CD14-positive monocyte (primary cell): ENCODE measurements at regions not wholly inside any gene's neighbourhood (a gene's known extent, or its start where the extent isn't known, plus 50 kb on each side); places are given as distances from the start of the nearest gene placed in this dataset.

Source experiments
- DNase-seq, 3 donors: peaks; one replicate each; pipeline ENCODE4 v3.0.0-alpha.2; 2011 to 2022
- H2AFZ ChIP-seq: 2 replicates; pipeline ENCODE4 v1.6.0; 2012; ENCODE audit warnings: mild to moderate bottlenecking, low read depth, low read length, inconsistent platforms; ENCODE audit not compliant: insufficient read depth, poor library complexity, severe bottlenecking
- H3K27ac ChIP-seq, 2 donors: 1 replicate in 1 of 2; 2 replicates in 1 of 2; pipeline ENCODE4 v1.5.1; 2012 to 2013; ENCODE audit warnings: low read length in 2 of 2, control low read depth in 1 of 2, inconsistent platforms in 1 of 2, low read depth in 1 of 2, mild to moderate bottlenecking in 1 of 2
- H3K27me3 ChIP-seq, 2 donors: one replicate each; pipeline versions ENCODE4 v1.6.0 to v1.6.1; 2011 to 2013; ENCODE audit warnings: low read length in 2 of 2; ENCODE audit not compliant: control insufficient read depth in 2 of 2, insufficient read depth in 2 of 2
- H3K36me3 ChIP-seq, 2 donors: replicated peaks in 1 of 2; 1 replicate in 1 of 2; 2 replicates in 1 of 2; pipeline versions ENCODE4 v1.5.1 to v1.6.1; 2012 to 2013; ENCODE audit warnings: low read length in 2 of 2, control low read depth in 1 of 2, inconsistent platforms in 1 of 2, mild to moderate bottlenecking in 1 of 2; ENCODE audit not compliant: insufficient read depth in 2 of 2, control insufficient read depth in 1 of 2
- H3K4me1 ChIP-seq, 2 donors: 1 replicate in 1 of 2; 2 replicates in 1 of 2; pipeline versions ENCODE4 v1.5.1 to v1.6.1; 2012 to 2013; ENCODE audit warnings: low read length in 2 of 2, control low read depth in 1 of 2, inconsistent platforms in 1 of 2, mild to moderate bottlenecking in 1 of 2, moderate library complexity in 1 of 2; ENCODE audit not compliant: insufficient read depth in 2 of 2, control insufficient read depth in 1 of 2
- H3K4me2 ChIP-seq: replicated peaks from 2 replicates; pipeline ENCODE3; 2012; ENCODE audit warnings: low read length, moderate library complexity, mild to moderate bottlenecking; ENCODE audit not compliant: poor library complexity, severe bottlenecking; ENCODE audit errors: extremely low read depth
- H3K4me3 ChIP-seq, 3 experiments: fragments of 200-600 bp in 1 of 3; sonication (generic) in 1 of 3; replicated peaks in 1 of 3; 1 replicate in 2 of 3; 2 replicates in 1 of 3; pipeline ENCODE4 v1.5.1; 2011 to 2013; ENCODE audit warnings: low read length in 3 of 3, mild to moderate bottlenecking in 3 of 3, control low read depth in 2 of 3, low read depth in 2 of 3, inconsistent platforms in 1 of 3, moderate library complexity in 1 of 3
- H3K79me2 ChIP-seq: 2 replicates; pipeline ENCODE4 v1.6.0; 2012; ENCODE audit warnings: mild to moderate bottlenecking, control low read depth, inconsistent platforms, low read length, moderate library complexity; ENCODE audit not compliant: insufficient read depth
- H3K9ac ChIP-seq: 2 replicates; pipeline ENCODE4 v1.6.0; 2017; ENCODE audit warnings: low read length, mild to moderate bottlenecking; ENCODE audit not compliant: insufficient read depth, poor library complexity, severe bottlenecking
- H3K9me3 ChIP-seq, 2 donors: replicated peaks in 1 of 2; 1 replicate in 1 of 2; 2 replicates in 1 of 2; pipeline versions ENCODE4 v1.5.1 to v1.6.1; 2012 to 2013; ENCODE audit warnings: low read length in 2 of 2, control low read depth in 1 of 2; ENCODE audit not compliant: control insufficient read depth in 1 of 2, insufficient read depth in 1 of 2
- H4K20me1 ChIP-seq: 2 replicates; pipeline ENCODE4 v1.6.0; 2012; ENCODE audit warnings: mild to moderate bottlenecking, low read length, control low read depth, moderate library complexity; ENCODE audit not compliant: insufficient read depth
- H3K27ac Mint-ChIP-seq, 7 donors: one replicate each; pipeline ENCODE4 v1.8.0; 2020; ENCODE audit warnings: mild to moderate bottlenecking in 7 of 7, mixed read lengths in 7 of 7, moderate library complexity in 6 of 7, inconsistent platforms in 2 of 7
- H3K27me3 Mint-ChIP-seq, 3 donors: one replicate each; pipeline ENCODE4 v1.8.0; 2021 to 2022; ENCODE audit warnings: low read depth in 3 of 3, mild to moderate bottlenecking in 3 of 3, mixed read lengths in 3 of 3, moderate library complexity in 3 of 3, inconsistent platforms in 1 of 3
- H3K36me3 Mint-ChIP-seq, 2 donors: one replicate each; pipeline ENCODE4 v1.8.0; 2020; ENCODE audit warnings: mixed read lengths in 2 of 2, inconsistent platforms in 1 of 2, mild to moderate bottlenecking in 1 of 2
- H3K4me1 Mint-ChIP-seq: one replicate; pipeline ENCODE4 v1.8.0; 2020; ENCODE audit warnings: mild to moderate bottlenecking, mixed read lengths
- H3K4me3 Mint-ChIP-seq, 2 donors: one replicate each; pipeline ENCODE4 v1.8.0; 2020; ENCODE audit warnings: mild to moderate bottlenecking in 2 of 2, mixed read lengths in 2 of 2, moderate library complexity in 1 of 2
- H3K9me3 Mint-ChIP-seq, 7 donors: one replicate each; pipeline ENCODE4 v1.8.0; 2020 to 2022; ENCODE audit warnings: mixed read lengths in 7 of 7, mild to moderate bottlenecking in 6 of 7, moderate library complexity in 6 of 7, inconsistent platforms in 2 of 7
- CTCF ChIP-seq: fragments of 200-600 bp; IDR thresholded peaks from one replicate; pipeline ENCODE4 v1.8.0; 2022; ENCODE audit warnings: antibody characterized with exemption, mild to moderate bottlenecking
- WGBS: methylation state at CpG from one replicate; pipeline ENCODE4 v1.1.5; 2013; ENCODE audit warnings: missing lambda C conversion rate; ENCODE audit not compliant: insufficient coverage; 5-methylcytosine and 5-hydroxymethylcytosine counted together
- intact Hi-C, 2 donors: fragments of 100-400 bp; cut with micrococcal nuclease; formaldehyde crosslinking; loops; one replicate each; pipeline versions ENCODE4 v1.15.0 to v1.15.1; 2023

GRCh38 chr4:159455675-159456237 is 352.9 kb downstream of the RAPGEF2 start:
- no peak overlapping the region for H2AFZ ChIP-seq
- H3K27me3 ChIP-seq = no peaks in the 10 kb centered on the region
- H3K4me1 ChIP-seq = no peaks in the 10 kb centered on the region
- no CpG with 5 or more reads among the region's 3 CpGs for WGBS
- Mint-ChIP-seq H3K27ac (no peak overlapping the region), H3K36me3 (no peaks in the 10 kb centered on the region), H3K4me1 (peaks cover 2% of the 10 kb centered on the region), H3K27me3 (no peaks in the 10 kb centered on the region), H3K4me3 (no peak overlapping the region), H3K9me3 (no peaks in the 10 kb centered on the region)
- TF ChIP-seq CTCF = peak; percentile 64
- no peak overlapping the region for H3K4me3 ChIP-seq
- peak overlapping the region; percentile 42 for H3K4me2 ChIP-seq
- H3K79me2 ChIP-seq = no peaks in the 10 kb centered on the region
- peak in 2 of 3 donors; percentile 7 to 9 for DNase-seq
- intact Hi-C loops = no loop called here
- no peaks in the 10 kb centered on the region for H3K36me3 ChIP-seq
- no peaks in the 10 kb centered on the region for H4K20me1 ChIP-seq
- no peak overlapping the region for H3K27ac ChIP-seq
- no peak overlapping the region for H3K9ac ChIP-seq
- no peaks in the 10 kb centered on the region for H3K9me3 ChIP-seq

DNA sequence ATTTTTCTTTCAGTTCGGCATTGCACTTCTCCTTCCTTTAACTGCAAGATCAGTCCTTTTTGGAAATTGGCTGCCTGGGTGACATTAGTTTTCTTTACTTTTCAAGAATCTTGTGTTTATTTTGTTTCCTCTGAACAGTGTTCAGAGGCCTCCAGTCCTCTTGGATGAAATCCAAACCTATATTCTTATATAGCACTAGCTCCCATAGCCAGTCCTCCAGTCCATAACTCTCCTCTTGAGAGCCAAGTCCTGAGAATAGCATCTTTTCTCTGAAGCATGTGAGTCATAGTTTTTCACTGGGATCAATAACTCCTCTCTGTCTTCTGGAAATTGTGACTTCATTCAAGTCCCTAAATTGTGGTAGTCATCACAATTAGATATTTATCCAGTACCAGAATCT is 357.5 kb downstream of the RAPGEF2 start:
- H3K9ac ChIP-seq = no peak overlapping the region
- no peak overlapping the region for H3K4me3 ChIP-seq
- H3K79me2 ChIP-seq = no peaks in the 10 kb centered on the region
- H3K9me3 ChIP-seq = peaks cover 8% of the 10 kb centered on the region in 2 donors
- Mint-ChIP-seq H3K4me3 (no peak overlapping the region), H3K36me3 (no peaks in the 10 kb centered on the region), H3K9me3 (peaks cover 7 to 26% (median 12%) of the 10 kb centered on the region in 7 donors), H3K27ac (no peak overlapping the region), H3K27me3 (no peaks in the 10 kb centered on the region), H3K4me1 (peaks cover 2% of the 10 kb centered on the region)
- H3K4me2 ChIP-seq = no peak overlapping the region
- H3K27me3 ChIP-seq = no peaks in the 10 kb centered on the region
- no peak overlapping the region for H3K27ac ChIP-seq
- WGBS = 83% methylated on average over 1 of the region's 1 CpG
- no peak for TF ChIP-seq CTCF
- no peaks in the 10 kb centered on the region for H3K4me1 ChIP-seq
- H3K36me3 ChIP-seq = no peaks in the 10 kb centered on the region
- no peak overlapping the region for H2AFZ ChIP-seq
- intact Hi-C loops = no loop called here
- DNase-seq = no peak
- H4K20me1 ChIP-seq = no peaks in the 10 kb centered on the region
